Uterus (tissue), 2 donors: ENCODE measurements at regions not wholly inside any gene's neighbourhood (a gene's known extent, or its start where the extent isn't known, plus 50 kb on each side); places are given as distances from the start of the nearest gene placed in this dataset.

Experiments used
- CTCF ChIP-seq, 4 experiments: fragments of 200-600 bp in 2 of 4; fragments of 450-650 bp in 2 of 4; sonication (generic) in 2 of 4; IDR thresholded peaks; one replicate each; pipeline ENCODE4 v1.5.1; 2016 to 2019; ENCODE audit warnings: antibody characterized with exemption in 4 of 4, mild to moderate bottlenecking in 2 of 4, moderate library complexity in 1 of 4
- POLR2A ChIP-seq, 2 donors: fragments of 450-650 bp; IDR thresholded peaks; one replicate each; pipeline ENCODE4 v1.6.1; 2016; ENCODE audit warnings: antibody characterized with exemption in 2 of 2, mild to moderate bottlenecking in 1 of 2, moderate library complexity in 1 of 2

DNA sequence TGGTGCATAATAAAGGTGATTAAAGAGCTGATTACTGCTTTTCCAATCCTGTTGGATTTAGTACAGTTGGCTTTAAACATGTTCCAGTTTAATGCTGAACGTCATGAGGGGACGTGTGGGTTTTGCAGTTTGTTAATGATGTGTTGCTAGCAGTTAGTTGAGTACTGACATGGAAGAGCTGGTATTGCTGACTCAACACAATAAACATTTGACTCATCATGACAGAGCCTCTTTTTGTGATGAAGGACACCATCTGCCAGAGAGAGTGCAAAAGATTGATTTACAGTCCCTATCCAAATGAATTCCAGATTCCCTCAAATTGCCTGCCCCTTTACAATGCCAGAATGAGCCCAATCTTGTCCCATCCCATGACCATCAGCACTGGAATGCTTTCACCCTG, 346.2 kb upstream of the PRICKLE1 start:
- TF ChIP-seq POLR2A (IDR thresholded peaks at IDR 0.05) (no peak), CTCF (IDR thresholded peaks at IDR 0.05) (no peak)
